ENCODE measurements at regions not wholly inside any gene's neighbourhood (a gene's known extent, or its start where the extent isn't known, plus 50 kb on each side); places are given as distances from the start of the nearest gene placed in this dataset.
"Not testable (repeated sequence)": the region's sequence is repeated elsewhere in the genome, so short reads cannot be mapped to it uniquely, and the experiment has no call there.

- DNase-seq (ENCODE audit: low read depth) = no peak
Measured at GRCh38 chr17:83159204-83160049, 80.0 kb downstream of the METRNL start.

GRCh38 chr17:83160443-83161297 is 81.3 kb downstream of the METRNL start:
- no peak for DNase-seq (ENCODE audit: low read depth)

- no peak for DNase-seq (ENCODE audit: low read depth)
Measured at GRCh38 chr17:83161298-83162034, 82.1 kb downstream of the METRNL start.

GRCh38 chr17:83162035-83162745 is 82.8 kb downstream of the METRNL start:
- no peak for DNase-seq (ENCODE audit: low read depth)

GRCh38 chr17:83164490-83164889 is 85.1 kb downstream of the METRNL start:
- DNase-seq (ENCODE audit: low read depth) = no peak

GRCh38 chr17:83170571-83171260 is 91.3 kb downstream of the METRNL start:
- DNase-seq (ENCODE audit: low read depth) = no peak

- DNase-seq (ENCODE audit: low read depth) = no peak
Measured at GRCh38 chr17:83171661-83172060, 92.3 kb downstream of the METRNL start.

GRCh38 chr17:83172099-83172498 is 92.7 kb downstream of the METRNL start:
- not testable (repeated sequence) for DNase-seq (ENCODE audit: low read depth)

GRCh38 chr17:83172646-83173045 is 93.2 kb downstream of the METRNL start:
- not testable (repeated sequence) for DNase-seq (ENCODE audit: low read depth)

GRCh38 chr17:83173180-83173913 is 93.9 kb downstream of the METRNL start:
- DNase-seq (ENCODE audit: low read depth) = not testable (repeated sequence)

- no peak for DNase-seq (ENCODE audit: low read depth)
Measured at GRCh38 chr17:83173914-83174361, 94.5 kb downstream of the METRNL start.

GRCh38 chr17:83174362-83175118 is 95.1 kb downstream of the METRNL start:
- DNase-seq (ENCODE audit: low read depth) = no peak

- DNase-seq (ENCODE audit: low read depth) = no peak
Measured at GRCh38 chr17:83175119-83175821, 95.9 kb downstream of the METRNL start.

- DNase-seq (ENCODE audit: low read depth) = no peak
Measured at GRCh38 chr17:83175822-83176622, 96.6 kb downstream of the METRNL start.

GRCh38 chr17:83176623-83177583 is 97.5 kb downstream of the METRNL start:
- no peak for DNase-seq (ENCODE audit: low read depth)

- DNase-seq (ENCODE audit: low read depth) = no peak
Measured at GRCh38 chr17:83177611-83178532, 98.5 kb downstream of the METRNL start.

All from HS-27A (cell line).